ENCODE measurements at regions not wholly inside any gene's neighbourhood (a gene's known extent, or its start where the extent isn't known, plus 50 kb on each side); places are given as distances from the start of the nearest gene placed in this dataset.

GRCh38 chrX:40349251-40349650 lies 231.5 kb upstream of the ATP6AP2 start:
- ATAC-seq (ENCODE audit: low read depth), result no peak

GRCh38 chrX:40346379-40346778 lies 234.4 kb upstream of the ATP6AP2 start:
- no peak overlapping the region for H3K27ac Mint-ChIP-seq
- no peak for ATAC-seq (ENCODE audit: low read depth)
- POLR2A ChIA-PET, result no interaction called here
- peaks cover 2% of the 10 kb centered on the region for H3K36me3 Mint-ChIP-seq
- H3K27me3 Mint-ChIP-seq, result no peaks in the 10 kb centered on the region
- no peak for DNase-seq
- peaks cover 3% of the 10 kb centered on the region for H3K9me3 Mint-ChIP-seq
- H3K4me3 Mint-ChIP-seq, result no peak overlapping the region
- no peaks in the 10 kb centered on the region for H3K4me1 Mint-ChIP-seq

More at GRCh38 chrX:40349251-40349650, 231.5 kb upstream of the ATP6AP2 start:
- Mint-ChIP-seq H3K4me3 (no peak overlapping the region), H3K27ac (no peak overlapping the region), H3K9me3 (peaks cover 3% of the 10 kb centered on the region), H3K27me3 (no peaks in the 10 kb centered on the region), H3K4me1 (no peaks in the 10 kb centered on the region), H3K36me3 (peaks cover 2% of the 10 kb centered on the region)
- POLR2A ChIA-PET, result no interaction called here
- DNase-seq, result no peak

- ATAC-seq (ENCODE audit: low read depth) (no peak), DNase-seq (no peak)
- Mint-ChIP-seq H3K4me3 (no peak overlapping the region), H3K36me3 (no peaks in the 10 kb centered on the region), H3K4me1 (no peaks in the 10 kb centered on the region), H3K27me3 (peaks cover 2% of the 10 kb centered on the region), H3K9me3 (peaks cover 3% of the 10 kb centered on the region), H3K27ac (no peak overlapping the region)
- POLR2A ChIA-PET, result no interaction called here
Measured at GRCh38 chrX:40343319-40343718, 237.5 kb upstream of the ATP6AP2 start.

- Mint-ChIP-seq H3K27me3 (peaks cover 2% of the 10 kb centered on the region), H3K27ac (no peak overlapping the region), H3K36me3 (peaks cover 2% of the 10 kb centered on the region), H3K4me3 (no peak overlapping the region), H3K4me1 (no peaks in the 10 kb centered on the region), H3K9me3 (no peaks in the 10 kb centered on the region)
- ATAC-seq (ENCODE audit: low read depth) (no peak), DNase-seq (no peak)
- POLR2A ChIA-PET, result no interaction called here
Measured at GRCh38 chrX:40340116-40340515, 240.7 kb upstream of the ATP6AP2 start.

- Mint-ChIP-seq H3K9me3 (peaks cover 1% of the 10 kb centered on the region), H3K36me3 (peaks cover 2% of the 10 kb centered on the region), H3K27ac (no peak overlapping the region), H3K27me3 (no peaks in the 10 kb centered on the region), H3K4me1 (no peaks in the 10 kb centered on the region), H3K4me3 (no peak overlapping the region)
- no peak for ATAC-seq (ENCODE audit: low read depth)
- POLR2A ChIA-PET, result no interaction called here
- no peak for DNase-seq
Measured at GRCh38 chrX:40333344-40333743, 235.6 kb upstream of the BCOR start.

- no peak overlapping the region for H3K27ac Mint-ChIP-seq
- H3K4me1 Mint-ChIP-seq, result no peaks in the 10 kb centered on the region
- H3K36me3 Mint-ChIP-seq, result peaks cover 2% of the 10 kb centered on the region
- no peaks in the 10 kb centered on the region for H3K27me3 Mint-ChIP-seq
- DNase-seq (no peak), ATAC-seq (ENCODE audit: low read depth) (no peak)
- POLR2A ChIA-PET, result no interaction called here
- no peak overlapping the region for H3K4me3 Mint-ChIP-seq
- H3K9me3 Mint-ChIP-seq, result peaks cover 1% of the 10 kb centered on the region
Measured at GRCh38 chrX:40331762-40332161, 234.0 kb upstream of the BCOR start.

GRCh38 chrX:40331353-40331752 lies 233.6 kb upstream of the BCOR start:
- ATAC-seq (ENCODE audit: low read depth) (no peak), DNase-seq (no peak)
- peaks cover 2% of the 10 kb centered on the region for H3K36me3 Mint-ChIP-seq
- peaks cover 1% of the 10 kb centered on the region for H3K9me3 Mint-ChIP-seq
- no peaks in the 10 kb centered on the region for H3K4me1 Mint-ChIP-seq
- no peaks in the 10 kb centered on the region for H3K27me3 Mint-ChIP-seq
- POLR2A ChIA-PET, result interaction anchor here (0.7 kb wide), 1 partner anchor 88 kb away, joined by 3 read pairs; no protein-coding TSS in a partner anchor
- H3K4me3 Mint-ChIP-seq, result no peak overlapping the region
- H3K27ac Mint-ChIP-seq, result no peak overlapping the region

GRCh38 chrX:40329616-40330015 lies 231.9 kb upstream of the BCOR start:
- Mint-ChIP-seq H3K27ac (no peak overlapping the region), H3K4me3 (no peak overlapping the region), H3K4me1 (no peaks in the 10 kb centered on the region), H3K27me3 (no peaks in the 10 kb centered on the region), H3K36me3 (no peaks in the 10 kb centered on the region), H3K9me3 (peaks cover 1% of the 10 kb centered on the region)
- ATAC-seq (ENCODE audit: low read depth), result no peak
- no peak for DNase-seq
- POLR2A ChIA-PET, result no interaction called here

- Mint-ChIP-seq H3K27ac (no peak overlapping the region), H3K9me3 (no peaks in the 10 kb centered on the region), H3K36me3 (no peaks in the 10 kb centered on the region), H3K27me3 (peaks cover 3% of the 10 kb centered on the region), H3K4me1 (no peaks in the 10 kb centered on the region), H3K4me3 (no peak overlapping the region)
- DNase-seq (no peak), ATAC-seq (ENCODE audit: low read depth) (no peak)
- POLR2A ChIA-PET, result no interaction called here
Measured at GRCh38 chrX:40327085-40327484, 229.3 kb upstream of the BCOR start.

GRCh38 chrX:40326186-40326965 lies 228.6 kb upstream of the BCOR start:
- ATAC-seq (ENCODE audit: low read depth), result no peak
- H3K4me1 Mint-ChIP-seq, result no peaks in the 10 kb centered on the region
- H3K27ac Mint-ChIP-seq, result no peak overlapping the region

GRCh38 chrX:40325161-40325560 lies 227.4 kb upstream of the BCOR start:
- Mint-ChIP-seq H3K9me3 (peaks cover 7% of the 10 kb centered on the region), H3K27me3 (peaks cover 3% of the 10 kb centered on the region), H3K36me3 (no peaks in the 10 kb centered on the region), H3K4me1 (no peaks in the 10 kb centered on the region), H3K27ac (no peak overlapping the region), H3K4me3 (no peak overlapping the region)
- ATAC-seq (ENCODE audit: low read depth) (no peak), DNase-seq (no peak)
- POLR2A ChIA-PET, result no interaction called here

More at GRCh38 chrX:40326186-40326965, 228.6 kb upstream of the BCOR start:
- Mint-ChIP-seq H3K36me3 (no peaks in the 10 kb centered on the region), H3K4me3 (no peak overlapping the region), H3K27me3 (peaks cover 3% of the 10 kb centered on the region), H3K9me3 (peaks cover under 1% of the 10 kb centered on the region)
- POLR2A ChIA-PET, result no interaction called here
- DNase-seq, result no peak

- Mint-ChIP-seq H3K27ac (no peak overlapping the region), H3K27me3 (peaks cover 3% of the 10 kb centered on the region), H3K4me3 (no peak overlapping the region), H3K9me3 (peaks cover 9% of the 10 kb centered on the region), H3K4me1 (no peaks in the 10 kb centered on the region), H3K36me3 (no peaks in the 10 kb centered on the region)
- DNase-seq, result no peak
- POLR2A ChIA-PET, result no interaction called here
- ATAC-seq (ENCODE audit: low read depth), result no peak
Measured at GRCh38 chrX:40323977-40324376, 226.2 kb upstream of the BCOR start.

- Mint-ChIP-seq H3K27me3 (peaks cover 3% of the 10 kb centered on the region), H3K9me3 (peaks cover 14% of the 10 kb centered on the region), H3K4me3 (no peak overlapping the region), H3K27ac (no peak overlapping the region), H3K36me3 (peaks cover 1% of the 10 kb centered on the region), H3K4me1 (no peaks in the 10 kb centered on the region)
- POLR2A ChIA-PET, result no interaction called here
- DNase-seq (no peak), ATAC-seq (ENCODE audit: low read depth) (no peak)
Measured at GRCh38 chrX:40320819-40321218, 223.1 kb upstream of the BCOR start.

GRCh38 chrX:40318801-40319200 lies 221.0 kb upstream of the BCOR start:
- DNase-seq (no peak), ATAC-seq (ENCODE audit: low read depth) (no peak)
- Mint-ChIP-seq H3K27ac (no peak overlapping the region), H3K36me3 (peaks cover 1% of the 10 kb centered on the region), H3K4me3 (no peak overlapping the region), H3K9me3 (peaks cover 17% of the 10 kb centered on the region), H3K4me1 (no peaks in the 10 kb centered on the region), H3K27me3 (peaks cover 3% of the 10 kb centered on the region)
- POLR2A ChIA-PET, result no interaction called here

Data from activated naive CD8-positive, alpha-beta T cell treated with anti-CD3 and anti-CD28 coated beads, Interleukin-2, amount 10 ng/mL, durations not matched to agents 7 days and 5 days (primary cell).